Sigmoid colon (tissue), 6 donors: ENCODE measurements at regions not wholly inside any gene's neighbourhood (a gene's known extent, or its start where the extent isn't known, plus 50 kb on each side); places are given as distances from the start of the nearest gene placed in this dataset.

Experiments used
- DNase-seq: peaks from one replicate; pipeline ENCODE4 v3.0.0-alpha.2; 2019
- H3K27ac ChIP-seq, 4 donors: fragments of 200-600 bp; sonication (generic); one replicate each; pipeline ENCODE4 v1.5.1; 2016 to 2019; ENCODE audit warnings: mild to moderate bottlenecking in 1 of 4
- H3K27me3 ChIP-seq, 3 donors: fragments of 200-600 bp; sonication (generic); one replicate each; pipeline ENCODE4 v1.5.1; 2019; ENCODE audit warnings: mild to moderate bottlenecking in 1 of 3
- H3K36me3 ChIP-seq, 4 donors: fragments of 200-600 bp; sonication (generic); one replicate each; pipeline ENCODE4 v1.5.1; 2016 to 2019
- H3K4me1 ChIP-seq, 4 donors: fragments of 200-600 bp; sonication (generic); one replicate each; pipeline ENCODE4 v1.5.1; 2017 to 2019
- H3K4me3 ChIP-seq, 4 donors: fragments of 200-600 bp; sonication (generic); one replicate each; pipeline ENCODE4 v1.5.1; 2017 to 2019; ENCODE audit warnings: mild to moderate bottlenecking in 2 of 4, moderate library complexity in 1 of 4
- H3K9me3 ChIP-seq, 4 donors: fragments of 200-600 bp in 3 of 4; sonication (generic) in 3 of 4; one replicate each; pipeline versions ENCODE4 v1.5.1 to v1.6.1; 2013 to 2019
- EP300 ChIP-seq, 4 donors: sonication (generic); formaldehyde crosslinking; IDR thresholded peaks; one replicate each; pipeline ENCODE4 v1.6.1; 2017; ENCODE audit warnings: antibody characterized with exemption in 4 of 4
- POLR2A ChIP-seq, 2 donors: fragments of 450-650 bp; IDR thresholded peaks; one replicate each; pipeline ENCODE4 v1.6.1; 2016; ENCODE audit warnings: antibody characterized with exemption in 2 of 2, mild to moderate bottlenecking in 2 of 2, moderate library complexity in 2 of 2
- POLR2AphosphoS5 ChIP-seq, 4 donors: sonication (generic); formaldehyde crosslinking; IDR thresholded peaks; one replicate each; pipeline ENCODE4 v1.6.1; 2017; ENCODE audit warnings: antibody characterized with exemption in 4 of 4
- WGBS, 2 donors: extraction: QIAGEN DNeasy Blood & Tissue Kit; methylation state at CpG; one replicate each; pipeline ENCODE4 v1.1.7; 2013; 5-methylcytosine and 5-hydroxymethylcytosine counted together
- intact Hi-C: fragments of 100-400 bp; cut with DNase I; formaldehyde crosslinking; loops from one replicate; pipeline ENCODE4 v1.15.1; 2023
- TF ChIP-seq, protein P1 (sequence below), 4 experiments: fragments of 450-650 bp in 3 of 4; fragments of 200-600 bp in 1 of 4; IDR thresholded peaks; one replicate each; pipeline ENCODE4 v1.5.1; 2016 to 2019; ENCODE audit warnings: antibody characterized with exemption in 4 of 4, mild to moderate bottlenecking in 3 of 4, moderate library complexity in 2 of 4
- donor health status: healthy with polysubstance abuse.
- donor health status: healthy.

- TF ChIP-seq POLR2AphosphoS5 (IDR thresholded peaks at IDR 0.05) (no peak), EP300 (IDR thresholded peaks at IDR 0.05) (no peak), POLR2A (IDR thresholded peaks at IDR 0.05) (no peak)
- TF ChIP-seq, protein P1, sequence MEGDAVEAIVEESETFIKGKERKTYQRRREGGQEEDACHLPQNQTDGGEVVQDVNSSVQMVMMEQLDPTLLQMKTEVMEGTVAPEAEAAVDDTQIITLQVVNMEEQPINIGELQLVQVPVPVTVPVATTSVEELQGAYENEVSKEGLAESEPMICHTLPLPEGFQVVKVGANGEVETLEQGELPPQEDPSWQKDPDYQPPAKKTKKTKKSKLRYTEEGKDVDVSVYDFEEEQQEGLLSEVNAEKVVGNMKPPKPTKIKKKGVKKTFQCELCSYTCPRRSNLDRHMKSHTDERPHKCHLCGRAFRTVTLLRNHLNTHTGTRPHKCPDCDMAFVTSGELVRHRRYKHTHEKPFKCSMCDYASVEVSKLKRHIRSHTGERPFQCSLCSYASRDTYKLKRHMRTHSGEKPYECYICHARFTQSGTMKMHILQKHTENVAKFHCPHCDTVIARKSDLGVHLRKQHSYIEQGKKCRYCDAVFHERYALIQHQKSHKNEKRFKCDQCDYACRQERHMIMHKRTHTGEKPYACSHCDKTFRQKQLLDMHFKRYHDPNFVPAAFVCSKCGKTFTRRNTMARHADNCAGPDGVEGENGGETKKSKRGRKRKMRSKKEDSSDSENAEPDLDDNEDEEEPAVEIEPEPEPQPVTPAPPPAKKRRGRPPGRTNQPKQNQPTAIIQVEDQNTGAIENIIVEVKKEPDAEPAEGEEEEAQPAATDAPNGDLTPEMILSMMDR (IDR thresholded peaks at IDR 0.05): no peak
- no peak overlapping the region for H3K4me3 ChIP-seq
- intact Hi-C loops: no loop called here
- H3K4me1 ChIP-seq: no peaks in the 10 kb centered on the region
- 83 to 88% methylated on average over 5 of the region's 5 CpGs for WGBS, 2 donors
- no peaks in the 10 kb centered on the region for H3K9me3 ChIP-seq
- H3K27ac ChIP-seq: no peak overlapping the region
- H3K36me3 ChIP-seq: no peaks in the 10 kb centered on the region
- no peak for DNase-seq
- no peaks in the 10 kb centered on the region for H3K27me3 ChIP-seq
Observed at GRCh38 chrX:104319346-104319745, 64.6 kb upstream of the ESX1 start.

DNA sequence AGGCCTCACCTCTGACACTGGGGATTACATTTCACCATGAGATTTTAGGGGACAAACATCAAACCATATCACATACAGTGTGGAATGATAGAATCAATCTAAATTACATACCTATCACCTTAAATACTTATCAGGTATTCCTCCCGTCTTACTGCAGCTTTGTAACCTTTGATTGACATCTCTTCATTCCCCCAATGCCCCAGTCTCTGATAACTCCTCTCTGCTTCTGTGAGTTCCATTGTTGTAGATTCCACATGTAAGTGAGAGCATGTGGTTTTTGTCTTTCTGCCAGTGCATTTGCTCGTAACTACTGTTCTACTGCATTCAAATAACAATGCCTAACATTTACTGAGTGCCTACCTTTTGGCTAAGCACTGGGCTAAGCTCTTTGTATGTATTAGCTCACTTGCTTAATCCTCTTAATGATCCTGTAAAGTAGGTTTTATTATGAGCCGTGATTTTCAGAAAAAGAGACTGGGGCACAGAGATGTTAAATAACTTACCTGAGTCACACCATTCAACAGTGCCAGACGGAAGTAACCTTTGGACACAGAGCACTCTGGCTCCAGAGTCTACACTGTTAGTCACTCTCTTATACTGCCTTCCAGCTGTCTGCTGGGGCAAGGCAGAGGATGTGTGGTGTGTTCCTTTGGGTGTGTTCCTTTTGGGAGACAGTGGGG lies 63.7 kb upstream of the ESX1 start:
- DNase-seq: no peak
- H3K27ac ChIP-seq: no peak overlapping the region
- no peaks in the 10 kb centered on the region for H3K36me3 ChIP-seq
- TF ChIP-seq POLR2A (IDR thresholded peaks at IDR 0.05) (no peak), POLR2AphosphoS5 (IDR thresholded peaks at IDR 0.05) (no peak), EP300 (IDR thresholded peaks at IDR 0.05) (no peak)
- H3K27me3 ChIP-seq: no peaks in the 10 kb centered on the region
- H3K4me3 ChIP-seq: no peak overlapping the region
- WGBS, 2 donors: 12 to 52% methylated on average over 4 of the region's 4 CpGs
- no peaks in the 10 kb centered on the region for H3K9me3 ChIP-seq
- intact Hi-C loops: no loop called here
- no peaks in the 10 kb centered on the region for H3K4me1 ChIP-seq

- H3K36me3 ChIP-seq: no peaks in the 10 kb centered on the region
- no peak overlapping the region for H3K4me3 ChIP-seq
- TF ChIP-seq, protein P1 (IDR thresholded peaks at IDR 0.05): no peak
- no peak for TF ChIP-seq POLR2A (IDR thresholded peaks at IDR 0.05)
- no peak for TF ChIP-seq POLR2AphosphoS5 (IDR thresholded peaks at IDR 0.05)
- no peak for TF ChIP-seq EP300 (IDR thresholded peaks at IDR 0.05)
- 72 to 77% methylated on average over 3 of the region's 3 CpGs for WGBS, 2 donors
- no peak overlapping the region for H3K27ac ChIP-seq
- H3K4me1 ChIP-seq: no peaks in the 10 kb centered on the region
- intact Hi-C loops: no loop called here
- no peak for DNase-seq
- H3K27me3 ChIP-seq: no peaks in the 10 kb centered on the region
- H3K9me3 ChIP-seq: no peaks in the 10 kb centered on the region
Observed at GRCh38 chrX:104316739-104317138, 62.0 kb upstream of the ESX1 start.

DNA sequence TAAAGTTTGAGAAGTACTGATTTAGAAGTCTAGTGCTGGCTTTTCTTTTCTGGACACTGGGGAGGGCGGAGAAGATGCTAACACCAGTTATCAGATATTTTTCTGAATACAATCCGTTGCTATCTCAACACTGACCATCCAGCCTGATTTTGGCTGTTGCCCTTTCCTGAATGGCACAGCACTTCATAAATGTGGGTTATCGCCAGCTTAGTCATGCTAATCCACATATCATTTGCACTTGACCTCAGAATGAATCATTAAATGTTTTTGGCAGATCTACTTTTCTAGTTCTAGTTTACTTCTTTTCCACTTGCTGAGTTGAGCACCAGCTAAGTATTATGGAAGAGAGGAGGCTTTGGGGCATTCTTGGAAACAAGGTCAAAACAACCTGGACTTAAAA lies 60.8 kb upstream of the ESX1 start:
- TF ChIP-seq POLR2AphosphoS5 (IDR thresholded peaks at IDR 0.05) (no peak), POLR2A (IDR thresholded peaks at IDR 0.05) (no peak), EP300 (IDR thresholded peaks at IDR 0.05) (no peak)
- TF ChIP-seq, protein P1 (IDR thresholded peaks at IDR 0.05): no peak
- no peaks in the 10 kb centered on the region for H3K36me3 ChIP-seq
- H3K4me3 ChIP-seq: no peak overlapping the region
- H3K4me1 ChIP-seq: no peaks in the 10 kb centered on the region
- H3K27me3 ChIP-seq: no peaks in the 10 kb centered on the region
- no peak for DNase-seq
- WGBS, 2 donors: 59 to 81% methylated on average over 3 of the region's 3 CpGs
- H3K9me3 ChIP-seq: no peaks in the 10 kb centered on the region
- intact Hi-C loops: no loop called here
- no peak overlapping the region for H3K27ac ChIP-seq

GRCh38 chrX:104310657-104311254 lies 56.0 kb upstream of the ESX1 start:
- Histone ChIP-seq H3K27ac (no peak overlapping the region), H3K9me3 (no peaks in the 10 kb centered on the region), H3K4me1 (no peaks in the 10 kb centered on the region), H3K36me3 (no peaks in the 10 kb centered on the region), H3K27me3 (peaks cover 0 to 2% (median 0%) of the 10 kb centered on the region in 3 donors), H3K4me3 (no peak overlapping the region)
- WGBS, 2 donors: 73 to 76% methylated on average over 2 of the region's 2 CpGs
- no peak for DNase-seq
- intact Hi-C loops: no loop called here
- TF ChIP-seq EP300 (IDR thresholded peaks at IDR 0.05) (no peak), POLR2AphosphoS5 (IDR thresholded peaks at IDR 0.05) (no peak), POLR2A (IDR thresholded peaks at IDR 0.05) (no peak)
